ENCODE measurements at regions not wholly inside any gene's neighbourhood (a gene's known extent, or its start where the extent isn't known, plus 50 kb on each side); places are given as distances from the start of the nearest gene placed in this dataset.
A peak's percentile ranks its signal among the peaks of the same experiment; 100 is the strongest.

DNA sequence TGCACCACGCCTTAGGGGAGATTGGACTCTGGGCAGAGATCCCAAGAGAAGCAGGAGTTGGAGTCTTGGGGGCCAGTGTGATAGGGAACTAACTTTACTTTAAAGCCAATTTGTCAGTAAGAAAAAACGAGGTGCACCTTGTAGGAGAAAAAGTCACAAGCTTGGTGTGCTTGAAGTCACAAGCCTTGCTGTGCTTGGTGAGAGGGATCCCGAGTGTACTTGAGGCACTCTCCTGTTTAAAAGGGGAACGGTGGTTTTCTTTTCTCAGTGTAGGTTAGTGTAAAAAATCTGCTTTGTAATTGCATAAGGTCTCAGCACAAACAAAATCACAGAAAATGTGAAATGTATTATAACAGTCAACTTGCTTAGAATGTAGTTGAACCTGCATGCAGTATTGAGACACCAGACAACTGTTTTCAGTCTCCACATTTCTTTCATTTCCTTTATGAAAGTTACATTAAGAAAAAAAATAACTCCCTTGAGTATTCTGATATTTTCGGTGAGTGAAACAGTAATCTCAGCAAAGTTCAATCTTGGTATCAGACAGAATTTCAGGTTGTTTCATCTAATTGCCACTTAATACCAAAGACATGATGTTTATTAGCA, 111.1 kb upstream of the DUSP22 start:
- DNase-seq, result no peak

DNA sequence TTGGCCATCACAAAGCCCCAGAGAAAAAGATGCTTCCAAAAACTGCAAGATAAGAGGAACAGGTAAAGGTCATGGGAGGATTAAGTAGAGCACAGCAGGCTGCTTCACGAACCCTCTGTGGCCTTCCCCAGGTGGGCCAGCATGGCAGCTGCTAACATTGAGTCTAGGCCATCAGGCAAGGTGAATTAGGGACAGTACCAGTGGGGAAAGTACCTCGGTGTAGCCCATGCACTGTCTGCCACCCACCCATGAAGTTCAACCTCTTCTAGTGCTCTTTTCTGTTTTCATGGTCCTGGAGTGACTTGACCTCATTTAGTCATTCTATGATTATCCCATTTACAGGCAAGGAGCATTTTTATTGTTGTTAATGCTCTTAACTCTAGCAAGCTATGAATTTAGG, 108.6 kb upstream of the DUSP22 start:
- no peak for DNase-seq

DNA sequence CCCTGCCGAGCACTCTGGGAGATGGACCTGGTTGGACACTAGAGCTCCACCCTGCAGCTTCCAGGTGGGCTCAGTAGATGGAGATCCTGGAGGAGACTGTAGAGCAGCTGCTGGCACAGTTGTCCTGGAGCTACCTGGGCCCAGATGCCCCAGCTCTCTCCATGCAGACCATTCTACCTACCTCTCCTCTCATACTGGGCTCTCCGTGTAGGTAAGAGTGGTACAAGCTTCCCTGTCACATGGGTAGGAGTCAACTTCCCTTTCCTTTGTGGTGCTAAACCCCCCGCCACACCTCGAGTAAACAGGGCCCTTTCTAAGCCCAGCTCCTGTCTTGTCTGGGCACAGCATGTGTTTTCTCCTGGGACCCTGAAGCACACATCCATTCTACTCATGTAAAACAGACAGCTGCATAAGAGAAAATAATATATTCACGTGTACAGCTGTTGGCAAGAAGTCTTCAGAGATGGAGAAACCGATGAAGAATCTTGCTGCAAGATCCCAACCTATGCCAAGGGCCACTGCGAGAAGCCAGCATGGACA, 108.1 kb upstream of the DUSP22 start:
- DNase-seq, result no peak

DNA sequence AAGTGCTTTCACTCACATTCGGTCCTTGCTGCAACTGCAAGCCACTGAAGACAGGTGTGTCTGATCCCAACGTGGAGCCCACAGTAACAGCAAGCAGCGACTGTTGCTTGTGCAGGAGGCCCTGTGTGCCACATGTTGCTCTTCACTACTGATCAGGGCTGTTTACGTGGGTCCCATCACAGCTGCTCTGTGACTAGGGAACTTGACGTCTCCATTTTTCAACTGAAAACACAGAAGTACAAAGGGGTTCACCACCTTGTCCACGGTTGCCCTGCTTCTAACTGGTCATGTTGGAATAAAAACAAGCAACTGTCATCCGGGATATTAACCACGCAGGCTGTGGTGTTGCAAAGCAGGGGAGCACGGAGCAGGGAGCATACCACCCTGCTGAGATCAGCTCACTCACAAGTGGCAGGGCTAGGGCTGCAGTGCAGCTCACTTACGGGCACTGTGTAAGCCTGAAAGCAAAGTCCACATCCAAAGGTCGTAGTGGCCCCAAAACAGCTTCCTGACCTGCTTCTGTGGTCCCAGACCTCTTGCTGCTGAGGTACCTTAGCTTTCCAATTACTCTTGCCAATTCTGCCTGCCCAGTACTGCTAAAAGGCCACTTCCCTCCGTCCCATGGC, 105.8 kb upstream of the DUSP22 start:
- DNase-seq, result no peak

GRCh38 chr6:187210-187861, 105.0 kb upstream of the DUSP22 start:
- DNase-seq, result no peak

DNA sequence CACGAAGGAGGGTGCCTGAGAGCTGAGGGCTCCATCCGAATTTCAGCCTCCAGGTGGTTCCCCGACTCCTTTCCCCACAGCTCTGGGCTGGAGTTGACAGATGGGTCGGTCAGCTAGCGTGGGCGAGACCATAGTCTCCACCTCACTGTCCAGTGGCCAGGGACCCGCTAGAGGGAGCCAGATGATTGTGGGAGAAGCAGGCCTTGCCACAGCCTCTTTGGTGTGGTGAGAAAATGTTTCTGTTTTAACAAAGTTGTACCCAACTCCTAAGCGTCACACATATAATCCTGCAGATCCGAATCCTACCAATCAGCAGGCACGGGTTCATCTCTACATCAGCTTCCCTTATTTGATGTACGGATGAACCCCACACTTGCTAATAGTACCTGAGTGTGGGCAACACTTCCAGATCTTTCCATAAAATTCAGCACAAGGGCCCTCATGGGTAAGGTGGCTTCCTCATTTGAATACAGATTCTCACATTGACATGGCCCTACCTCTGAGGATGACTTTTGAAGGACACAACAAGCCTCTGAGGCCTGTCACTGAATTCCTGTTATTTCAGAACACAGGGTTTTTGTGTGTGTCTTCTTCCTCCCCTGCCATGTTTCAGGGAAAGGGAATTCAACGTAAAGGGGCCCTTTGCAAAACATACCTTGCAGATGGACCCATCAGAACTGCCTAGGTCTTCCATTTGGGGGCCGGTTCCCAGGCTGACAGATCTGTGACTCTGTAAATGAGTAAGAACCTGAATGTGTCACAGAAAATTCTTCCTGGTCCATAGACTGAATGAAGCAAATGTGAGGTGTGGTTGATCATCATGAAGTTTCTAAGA, 103.2 kb upstream of the DUSP22 start:
- DNase-seq, result peak; percentile 87

- no peak for DNase-seq
These were observed 102.6 kb upstream of the DUSP22 start for GRCh38 chr6:189676-190075.

GRCh38 chr6:190596-191395, 101.5 kb upstream of the DUSP22 start:
- DNase-seq, result no peak

- DNase-seq, result no peak
These were observed 100.6 kb upstream of the DUSP22 start for GRCh38 chr6:191487-192312.

- DNase-seq, result no peak
These were observed 100.0 kb upstream of the DUSP22 start for GRCh38 chr6:192313-192664.

DNA sequence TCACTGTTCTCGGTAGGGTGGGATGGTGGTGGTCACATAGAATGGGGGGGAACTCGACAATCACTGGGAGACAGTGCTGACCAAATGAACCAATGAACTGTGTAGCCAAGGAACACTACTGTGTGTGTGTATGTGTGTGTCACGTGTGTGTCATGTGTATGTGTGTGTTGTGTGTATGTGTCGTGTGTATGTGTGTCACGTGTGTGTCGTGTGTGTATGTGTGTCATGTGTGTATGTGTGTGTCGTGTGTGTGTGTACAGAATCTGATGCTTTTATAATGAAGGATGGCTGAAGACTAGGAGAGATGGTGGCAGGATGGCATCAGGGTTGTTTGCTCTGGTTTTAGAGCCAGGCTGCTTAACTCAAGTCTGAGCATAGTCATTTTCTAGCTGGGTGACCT, 99.1 kb upstream of the DUSP22 start:
- DNase-seq, result no peak

- no peak for DNase-seq
These were observed 98.4 kb upstream of the DUSP22 start for GRCh38 chr6:193773-194310.

- no peak for DNase-seq
These were observed 96.4 kb upstream of the DUSP22 start for GRCh38 chr6:195861-196360.

DNA sequence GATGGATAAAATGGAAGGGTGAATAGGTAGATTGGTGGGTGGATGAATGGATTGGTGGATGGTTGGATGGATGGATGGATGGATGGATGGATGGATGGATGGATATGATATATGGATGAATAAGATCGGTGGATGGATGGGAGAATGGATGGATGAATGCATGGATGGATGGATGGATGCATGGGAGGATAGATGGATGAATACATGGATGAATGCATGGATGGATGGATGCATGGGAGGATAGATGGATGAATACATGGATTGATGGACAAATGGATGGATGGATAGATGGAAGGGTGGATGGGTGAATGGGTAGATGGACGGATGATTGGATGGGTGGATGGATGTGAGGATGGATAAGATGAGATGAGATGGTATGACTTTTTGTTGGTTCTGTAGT, 95.7 kb upstream of the DUSP22 start:
- no peak for DNase-seq

DNA sequence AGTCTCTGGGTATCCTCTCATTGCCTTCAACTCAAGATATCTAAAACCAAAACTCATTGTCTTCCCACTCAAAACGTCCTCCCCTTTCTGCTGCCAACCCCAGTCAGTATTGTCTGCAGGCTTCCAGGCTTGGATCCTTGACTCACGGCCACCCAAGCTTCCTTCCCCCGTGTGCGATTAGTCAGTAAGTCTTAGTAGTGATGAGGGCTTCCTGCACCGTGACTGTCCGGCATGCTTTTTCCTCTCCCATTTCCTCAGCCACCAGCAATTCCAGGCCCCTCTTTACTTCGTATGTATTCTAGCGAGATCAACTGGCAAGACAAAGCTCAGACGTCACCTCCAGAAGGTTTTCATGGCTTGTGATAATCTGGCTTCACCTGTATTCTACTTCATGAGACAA, 88.6 kb upstream of the DUSP22 start:
- DNase-seq, result peak; percentile 44

DNA sequence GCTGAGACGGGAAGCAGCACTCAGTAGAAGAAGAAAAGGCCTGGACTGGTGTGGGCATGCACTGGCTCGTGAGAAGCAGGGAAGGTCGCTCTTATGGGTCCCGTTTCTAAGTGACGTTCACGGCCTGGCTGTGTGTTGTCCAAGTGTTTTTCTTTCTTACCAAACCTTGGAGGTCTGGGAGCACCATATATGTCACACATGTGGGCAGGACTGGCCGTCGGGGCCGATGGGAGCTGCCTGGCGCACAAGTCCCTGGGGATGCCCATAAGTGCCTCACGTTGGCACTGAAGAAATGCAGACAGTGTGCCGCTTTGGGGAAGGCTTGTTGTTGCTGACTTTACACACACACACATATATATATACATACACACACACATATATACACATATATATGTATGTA, 86.0 kb upstream of the DUSP22 start:
- no peak for DNase-seq

GRCh38 chr6:208364-208763, 83.9 kb upstream of the DUSP22 start:
- no peak for DNase-seq

DNA sequence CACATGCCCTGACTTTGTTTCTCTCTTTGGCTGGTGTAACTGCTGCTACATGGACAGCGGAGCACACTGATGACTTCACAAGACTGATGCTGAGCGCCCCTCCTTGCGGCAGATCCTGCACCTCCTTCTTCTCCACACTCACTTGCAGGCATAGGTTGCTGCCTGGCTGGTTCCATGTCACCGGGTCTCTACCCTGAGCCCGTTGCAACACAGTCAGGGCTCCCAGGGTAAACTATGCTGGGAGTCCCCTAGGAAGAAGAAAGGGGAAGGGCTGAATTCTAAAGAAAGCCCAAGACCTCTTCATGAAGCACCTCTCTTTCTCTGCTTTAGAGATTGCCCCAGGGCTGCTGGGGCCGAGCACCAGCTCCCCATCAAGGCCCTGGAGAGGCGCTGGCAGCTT, 83.3 kb upstream of the DUSP22 start:
- no peak for DNase-seq

DNA sequence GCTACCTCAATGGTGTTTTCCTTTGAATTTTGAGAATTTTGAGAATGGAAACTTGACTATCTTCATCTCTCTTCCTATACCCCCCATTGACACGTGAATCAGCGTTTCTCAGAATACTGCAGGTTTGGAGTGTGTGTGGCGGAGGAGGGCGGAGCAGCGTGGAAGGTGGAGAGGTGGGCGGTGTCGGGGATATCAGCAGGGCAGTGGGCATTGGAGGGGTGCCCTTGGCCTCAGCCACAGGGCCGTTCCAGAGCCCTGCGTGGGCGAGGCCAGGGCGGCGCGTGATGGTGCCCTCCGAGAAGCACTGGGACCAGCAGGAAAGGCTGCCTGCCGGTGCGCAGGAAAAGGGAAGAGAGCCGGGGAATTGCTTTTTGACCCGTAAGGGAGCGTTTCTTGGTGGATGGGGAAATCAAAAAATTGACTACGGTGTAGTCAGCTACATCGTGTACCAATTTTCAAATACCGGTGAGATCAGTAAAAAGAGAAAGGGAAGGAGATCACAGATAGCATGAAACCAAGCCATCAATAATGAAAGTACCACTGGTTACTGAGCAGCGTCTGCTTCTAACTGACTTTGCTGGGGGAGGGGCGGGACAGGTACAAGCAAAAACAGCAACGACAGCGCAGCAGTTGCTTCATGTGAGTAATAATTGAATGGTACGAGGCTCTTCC, 82.7 kb upstream of the DUSP22 start:
- no peak for DNase-seq

GRCh38 chr6:210104-210456, 82.2 kb upstream of the DUSP22 start:
- DNase-seq, result no peak
